ENCODE measurements at regions not wholly inside any gene's neighbourhood (a gene's known extent, or its start where the extent isn't known, plus 50 kb on each side); places are given as distances from the start of the nearest gene placed in this dataset.
"Not testable (repeated sequence)": the region's sequence is repeated elsewhere in the genome, so short reads cannot be mapped to it uniquely, and the experiment has no call there.

- ATAC-seq, result no peak
- H3K27me3 Mint-ChIP-seq, result no peaks in the 10 kb centered on the region
- no peaks in the 10 kb centered on the region for H3K9me3 Mint-ChIP-seq
- no peak overlapping the region for H3K4me3 Mint-ChIP-seq
- no peaks in the 10 kb centered on the region for H3K4me1 Mint-ChIP-seq
- no peak overlapping the region for H3K27ac Mint-ChIP-seq
- H3K36me3 Mint-ChIP-seq, result peaks cover 54% of the 10 kb centered on the region
These were observed 50.5 kb upstream of the CD99 start for GRCh38 chrX:2640436-2641150.

- Mint-ChIP-seq H3K4me3 (no peak overlapping the region), H3K27me3 (no peaks in the 10 kb centered on the region), H3K36me3 (peaks cover 51% of the 10 kb centered on the region), H3K4me1 (no peaks in the 10 kb centered on the region), H3K27ac (no peak overlapping the region), H3K9me3 (no peaks in the 10 kb centered on the region)
- no peak for ATAC-seq
These were observed 52.8 kb upstream of the CD99 start for GRCh38 chrX:2638279-2638678.

DNA sequence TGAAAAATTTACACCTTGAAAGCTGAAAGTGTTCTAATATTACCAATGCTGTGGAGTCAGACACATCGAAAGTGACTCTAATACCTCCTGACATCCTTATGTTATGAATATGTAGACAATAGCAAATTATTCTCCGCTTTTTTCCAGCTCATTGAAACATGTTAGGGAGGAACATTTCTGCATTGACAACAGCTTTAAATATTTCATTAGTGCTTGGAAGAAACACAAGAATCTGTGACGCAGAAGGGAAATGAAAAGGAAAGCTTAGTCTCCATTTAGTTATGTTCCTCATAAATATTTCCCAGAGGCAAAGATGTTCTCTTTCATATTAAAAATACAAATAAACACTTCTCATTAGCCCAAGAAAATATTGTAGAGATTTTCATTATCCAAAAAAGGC, 55.8 kb upstream of the CD99 start:
- peaks cover 62% of the 10 kb centered on the region for H3K36me3 Mint-ChIP-seq
- H3K4me3 Mint-ChIP-seq, result no peak overlapping the region
- peaks cover 23% of the 10 kb centered on the region for H3K9me3 Mint-ChIP-seq
- no peaks in the 10 kb centered on the region for H3K27me3 Mint-ChIP-seq
- peaks cover 10% of the 10 kb centered on the region for H3K4me1 Mint-ChIP-seq
- no peak overlapping the region for H3K27ac Mint-ChIP-seq
- no peak for ATAC-seq

- Mint-ChIP-seq H3K27me3 (no peaks in the 10 kb centered on the region), H3K27ac (peak overlapping the region; percentile 99), H3K4me1 (peaks cover 32% of the 10 kb centered on the region), H3K36me3 (peaks cover 62% of the 10 kb centered on the region), H3K4me3 (no peak overlapping the region), H3K9me3 (peaks cover 39% of the 10 kb centered on the region)
- ATAC-seq, result no peak
These were observed 58.3 kb upstream of the CD99 start for GRCh38 chrX:2632533-2633504.

DNA sequence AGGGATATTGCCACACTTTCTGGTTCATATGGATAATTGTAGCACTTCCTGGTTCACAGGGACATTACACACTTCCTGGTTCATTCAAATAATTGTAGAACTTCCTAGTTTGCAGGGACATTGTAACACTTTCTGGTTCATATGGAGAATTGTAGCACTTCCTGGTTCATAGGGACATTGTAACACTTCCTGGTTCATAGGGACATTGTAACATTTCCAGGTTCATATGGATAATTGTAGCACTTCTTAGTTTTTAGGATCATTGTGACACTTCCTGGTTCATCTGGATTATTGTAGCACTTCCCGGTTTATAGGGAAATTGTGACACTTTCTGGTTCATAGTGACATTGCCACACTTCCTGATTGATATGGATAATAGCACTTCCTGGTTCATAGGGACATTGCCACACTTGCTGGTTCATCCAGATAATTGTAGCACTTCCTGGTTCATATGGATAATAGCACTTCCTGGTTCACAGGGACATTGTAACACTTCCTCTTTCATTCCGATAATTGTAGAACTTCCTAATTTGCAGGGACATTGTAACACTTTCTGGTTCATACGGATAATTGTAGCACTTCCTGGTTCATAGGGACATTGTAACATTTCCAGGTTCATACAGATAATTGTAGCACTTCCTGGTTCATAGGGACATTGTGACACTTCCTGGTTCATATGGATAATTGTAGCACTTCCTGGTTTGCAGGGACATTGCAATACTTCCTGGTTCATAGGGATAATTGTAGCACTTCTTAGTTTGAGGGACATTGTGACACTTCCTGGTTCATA, 59.2 kb upstream of the CD99 start:
- H3K4me1 Mint-ChIP-seq, result peaks cover 37% of the 10 kb centered on the region
- ATAC-seq, result no peak
- H3K9me3 Mint-ChIP-seq, result peaks cover 39% of the 10 kb centered on the region
- H3K36me3 Mint-ChIP-seq, result peaks cover 63% of the 10 kb centered on the region
- H3K4me3 Mint-ChIP-seq, result peak overlapping the region; percentile 84
- peak overlapping the region; percentile 99 for H3K27ac Mint-ChIP-seq
- no peaks in the 10 kb centered on the region for H3K27me3 Mint-ChIP-seq

DNA sequence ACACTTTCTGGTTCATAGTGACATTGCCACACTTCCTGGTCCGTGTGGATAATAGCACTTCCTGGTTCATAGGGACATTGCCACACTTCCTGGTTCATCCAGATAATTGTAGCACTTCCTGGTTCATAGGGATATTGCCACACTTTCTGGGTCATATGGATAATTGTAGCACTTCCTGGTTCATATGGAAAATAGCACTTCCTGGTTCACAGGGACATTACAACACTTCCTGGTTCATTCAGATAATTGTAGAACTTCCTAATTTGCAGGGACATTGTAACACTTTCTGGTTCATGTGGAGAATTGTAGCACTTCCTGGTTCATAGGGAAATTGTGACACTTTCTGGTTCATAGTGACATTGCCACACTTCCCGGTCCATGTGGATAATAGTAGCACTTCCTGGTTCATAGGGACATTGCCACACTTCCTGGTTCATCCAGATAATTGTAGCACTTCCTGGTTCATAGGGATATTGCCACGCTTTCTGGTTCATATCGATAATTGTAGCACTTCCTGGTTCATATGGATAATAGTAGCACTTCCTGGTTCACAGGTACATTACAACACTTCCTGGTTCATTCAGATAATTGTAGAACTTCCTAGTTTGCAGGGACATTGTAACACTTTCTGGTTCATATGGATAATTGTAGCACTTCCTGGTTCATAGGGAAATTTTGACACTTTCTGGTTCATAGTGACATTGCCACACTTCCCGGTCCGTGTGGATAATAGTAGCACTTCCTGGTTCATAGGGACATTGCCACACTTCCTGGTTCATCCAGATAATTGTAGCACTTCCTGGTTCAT, 60.0 kb upstream of the CD99 start:
- ATAC-seq, H3K27me3 Mint-ChIP-seq: not testable (repeated sequence)
- Mint-ChIP-seq H3K9me3 (peaks cover 39% of the 10 kb centered on the region), H3K27ac (peak overlapping the region; percentile 99), H3K4me3 (peak overlapping the region; percentile 84), H3K36me3 (peaks cover 67% of the 10 kb centered on the region), H3K4me1 (peaks cover 37% of the 10 kb centered on the region)

DNA sequence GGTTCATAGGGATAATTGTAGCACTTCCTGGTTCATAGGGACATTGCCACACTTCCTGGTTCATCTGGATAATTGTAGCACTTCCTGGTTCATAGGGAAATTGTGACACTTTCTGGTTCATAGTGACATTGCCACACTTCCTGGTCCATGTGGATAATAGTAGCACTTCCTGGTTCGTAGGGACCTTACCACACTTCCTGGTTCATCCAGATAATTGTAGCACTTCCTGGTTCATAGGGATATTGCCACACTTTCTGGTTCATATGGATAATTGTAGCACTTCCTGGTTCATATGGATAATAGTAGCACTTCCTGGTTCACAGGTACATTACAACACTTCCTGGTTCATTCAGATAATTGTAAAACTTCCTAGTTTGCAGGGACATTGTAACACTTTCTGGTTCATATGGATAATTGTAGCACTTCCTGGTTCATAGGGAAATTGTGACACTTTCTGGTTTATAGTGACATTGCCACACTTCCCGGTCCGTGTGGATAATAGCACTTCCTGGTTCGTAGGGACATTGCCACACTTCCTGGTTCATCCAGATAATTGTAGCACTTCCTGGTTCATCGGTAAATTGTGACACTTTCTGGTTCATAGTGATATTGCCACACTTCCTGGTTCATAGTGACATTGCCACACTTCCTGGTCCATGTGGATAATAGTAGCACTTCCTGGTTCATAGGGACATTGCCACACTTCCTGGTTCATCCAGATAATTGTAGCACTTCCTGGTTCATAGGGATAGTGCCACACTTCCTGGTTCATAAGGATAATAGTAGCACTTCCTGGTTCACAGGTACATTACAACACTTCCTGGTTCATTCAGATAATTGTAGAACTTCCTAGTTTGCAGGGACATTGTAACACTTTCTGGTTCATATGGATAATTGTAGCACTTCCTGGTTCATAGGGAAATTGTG, 60.8 kb upstream of the CD99 start:
- peak overlapping the region; percentile 84 for H3K4me3 Mint-ChIP-seq
- peak overlapping the region; percentile 99 for H3K27ac Mint-ChIP-seq
- H3K9me3 Mint-ChIP-seq, result peaks cover 39% of the 10 kb centered on the region
- not testable (repeated sequence) for H3K27me3 Mint-ChIP-seq
- peaks cover 73% of the 10 kb centered on the region for H3K36me3 Mint-ChIP-seq
- ATAC-seq, result peak; percentile 58
- H3K4me1 Mint-ChIP-seq, result peaks cover 37% of the 10 kb centered on the region

- Mint-ChIP-seq H3K9me3 (peaks cover 39% of the 10 kb centered on the region), H3K27ac (peak overlapping the region; percentile 99)
These were observed 61.6 kb upstream of the CD99 start for GRCh38 chrX:2629316-2630007.

DNA sequence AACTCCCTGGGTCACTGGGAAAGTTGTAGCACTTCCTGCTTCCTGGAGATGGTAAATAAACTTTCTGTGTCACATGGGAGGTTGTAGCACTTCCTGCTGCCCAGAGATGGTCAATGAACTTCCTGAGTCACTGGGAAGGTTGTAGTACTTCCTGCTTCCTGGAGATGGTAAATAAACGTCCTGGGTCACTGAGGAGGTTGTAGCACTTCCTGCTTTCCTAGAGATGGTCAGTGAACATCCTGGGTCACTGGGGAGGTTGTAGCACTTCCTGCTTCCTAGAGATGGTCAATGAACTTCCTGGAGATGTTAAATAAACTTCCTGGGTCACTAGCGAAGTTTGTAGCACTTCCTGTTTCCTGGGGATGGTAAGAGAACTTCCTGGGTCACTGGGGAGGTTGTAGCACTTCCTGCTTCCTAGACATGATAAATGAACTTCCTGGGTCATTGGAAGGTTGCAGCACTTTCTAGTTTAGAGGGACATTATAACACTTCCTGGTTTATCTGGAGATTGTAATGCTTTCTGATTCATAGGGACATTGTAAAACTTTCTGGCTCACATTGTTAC, 62.3 kb upstream of the CD99 start:
- H3K27me3 Mint-ChIP-seq, result no peaks in the 10 kb centered on the region
- peak; percentile 58 for ATAC-seq
- peak overlapping the region; percentile 84 for H3K4me3 Mint-ChIP-seq
- H3K4me1 Mint-ChIP-seq, result peaks cover 37% of the 10 kb centered on the region
- H3K36me3 Mint-ChIP-seq, result peaks cover 87% of the 10 kb centered on the region
- peaks cover 39% of the 10 kb centered on the region for H3K9me3 Mint-ChIP-seq
- peak overlapping the region; percentile 99 for H3K27ac Mint-ChIP-seq

More at GRCh38 chrX:2629316-2630007, 61.6 kb upstream of the CD99 start:
- H3K27me3 Mint-ChIP-seq, result no peaks in the 10 kb centered on the region
- ATAC-seq, result peak; percentile 78
- peaks cover 81% of the 10 kb centered on the region for H3K36me3 Mint-ChIP-seq
- H3K4me3 Mint-ChIP-seq, result peak overlapping the region; percentile 84
- H3K4me1 Mint-ChIP-seq, result peaks cover 37% of the 10 kb centered on the region

- H3K27me3 Mint-ChIP-seq, result no peaks in the 10 kb centered on the region
- peaks cover 34% of the 10 kb centered on the region for H3K9me3 Mint-ChIP-seq
- peaks cover 94% of the 10 kb centered on the region for H3K36me3 Mint-ChIP-seq
- H3K27ac Mint-ChIP-seq, result no peak overlapping the region
- H3K4me3 Mint-ChIP-seq, result no peak overlapping the region
- H3K4me1 Mint-ChIP-seq, result peaks cover 37% of the 10 kb centered on the region
- no peak for ATAC-seq
These were observed 63.7 kb upstream of the CD99 start for GRCh38 chrX:2627272-2627867.

- no peak overlapping the region for H3K27ac Mint-ChIP-seq
- H3K27me3 Mint-ChIP-seq, result no peaks in the 10 kb centered on the region
These were observed 64.3 kb upstream of the CD99 start for GRCh38 chrX:2626750-2627149.

DNA sequence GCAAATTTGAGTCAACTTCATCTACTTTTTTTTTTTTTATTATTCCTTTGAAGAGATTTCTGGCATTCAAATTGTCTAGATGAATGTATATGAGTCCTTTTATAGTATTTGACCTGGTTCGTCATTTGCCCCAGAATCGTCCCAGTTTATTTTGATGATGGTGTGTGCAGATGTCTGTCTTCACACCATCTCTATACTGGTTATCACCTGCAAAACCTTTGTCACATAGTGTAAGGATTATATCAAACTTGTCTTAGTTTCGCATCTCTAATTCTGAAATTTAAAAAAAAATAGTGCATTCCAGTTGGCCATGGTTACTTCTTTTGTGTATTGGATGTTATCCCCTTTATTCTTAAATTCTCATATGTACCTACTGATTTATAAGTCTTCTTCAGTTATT, 70.5 kb upstream of the CD99 start:
- no peak overlapping the region for H3K4me3 Mint-ChIP-seq
- no peaks in the 10 kb centered on the region for H3K9me3 Mint-ChIP-seq
- H3K4me1 Mint-ChIP-seq, result peaks cover 5% of the 10 kb centered on the region
- H3K36me3 Mint-ChIP-seq, result peaks cover 80% of the 10 kb centered on the region
- no peak for ATAC-seq
- no peaks in the 10 kb centered on the region for H3K27me3 Mint-ChIP-seq
- no peak overlapping the region for H3K27ac Mint-ChIP-seq

More at GRCh38 chrX:2626750-2627149, 64.3 kb upstream of the CD99 start:
- H3K36me3 Mint-ChIP-seq, result peaks cover 94% of the 10 kb centered on the region
- no peak for ATAC-seq
- H3K4me1 Mint-ChIP-seq, result peaks cover 37% of the 10 kb centered on the region
- no peak overlapping the region for H3K4me3 Mint-ChIP-seq
- H3K9me3 Mint-ChIP-seq, result peaks cover 29% of the 10 kb centered on the region
